OCI-LY3 (cell line): ENCODE measurements at regions not wholly inside any gene's neighbourhood (a gene's known extent, or its start where the extent isn't known, plus 50 kb on each side); places are given as distances from the start of the nearest gene placed in this dataset.

Source experiments
- H2AFZ ChIP-seq: fragments of 200-600, 300-600 bp; shearing (Covaris generic); 2 replicates; pipeline ENCODE4 v1.6.0; 2014; ENCODE audit warnings: antibody characterized with exemption, low read depth, low read length
- H3K27ac ChIP-seq: fragments of 200-600, 300-600 bp; sonication (generic); 2 replicates; pipeline ENCODE4 v1.5.1; 2014; ENCODE audit warnings: mild to moderate bottlenecking, low read length, moderate library complexity, mixed read lengths
- H3K27me3 ChIP-seq: fragments of 200-600, 300-600 bp; sonication (generic); 2 replicates; pipeline ENCODE4 v1.6.1; 2014; ENCODE audit warnings: low read depth, low read length, mixed read lengths
- H3K36me3 ChIP-seq: fragments of 200-600, 300-600 bp; sonication (generic); replicated peaks from 2 replicates; pipeline ENCODE3; 2014; ENCODE audit warnings: low read depth, low read length, mixed read lengths
- H3K4me1 ChIP-seq: fragments of 300-600, 200-600 bp; sonication (generic); 2 replicates; pipeline ENCODE4 v1.6.1; 2014; ENCODE audit warnings: low read length, mixed read lengths
- H3K4me2 ChIP-seq: fragments of 200-600, 300-600 bp; sonication (generic); 2 replicates; pipeline ENCODE4 v1.6.1; 2014; ENCODE audit warnings: low read length, mixed read lengths
- H3K4me3 ChIP-seq: fragments of 300-600, 200-600 bp; sonication (generic); 2 replicates; pipeline ENCODE4 v1.5.1; 2014; ENCODE audit warnings: antibody characterized with exemption, mild to moderate bottlenecking, low read length, moderate library complexity
- H3K79me2 ChIP-seq: fragments of 300-600, 200-600 bp; shearing (Covaris generic); 2 replicates; pipeline ENCODE4 v1.6.1; 2014; ENCODE audit warnings: mild to moderate bottlenecking, low read length, mixed read lengths
- H3K9ac ChIP-seq: fragments of 300-600, 200-600 bp; shearing (Covaris generic); 2 replicates; pipeline ENCODE4 v1.6.0; 2014; ENCODE audit warnings: mild to moderate bottlenecking, low read length, moderate library complexity
- H3K9me3 ChIP-seq: fragments of 200-600, 300-600 bp; shearing (Covaris generic); 2 replicates; pipeline ENCODE4 v1.6.1; 2014; ENCODE audit warnings: low read length, mixed read lengths; ENCODE audit not compliant: insufficient read depth
- H4K20me1 ChIP-seq: fragments of 200-600, 300-600 bp; sonication (generic); 2 replicates; pipeline ENCODE4 v1.6.1; 2016; ENCODE audit warnings: low read length, mixed read lengths; ENCODE audit not compliant: insufficient read depth
- EZH2phosphoT487 ChIP-seq: fragments of 200-600 bp; shearing (Covaris generic); IDR thresholded peaks from 2 replicates; pipeline ENCODE4 v1.6.1; 2018; ENCODE audit warnings: antibody characterized with exemption, mixed run types, low read depth
- TF ChIP-seq, protein P1 (sequence below): fragments of 200-600, 300-600 bp; sonication (generic); IDR thresholded peaks from 2 replicates; pipeline ENCODE4 v1.5.1; 2014; ENCODE audit warnings: antibody characterized with exemption, low read length, low read depth

DNA sequence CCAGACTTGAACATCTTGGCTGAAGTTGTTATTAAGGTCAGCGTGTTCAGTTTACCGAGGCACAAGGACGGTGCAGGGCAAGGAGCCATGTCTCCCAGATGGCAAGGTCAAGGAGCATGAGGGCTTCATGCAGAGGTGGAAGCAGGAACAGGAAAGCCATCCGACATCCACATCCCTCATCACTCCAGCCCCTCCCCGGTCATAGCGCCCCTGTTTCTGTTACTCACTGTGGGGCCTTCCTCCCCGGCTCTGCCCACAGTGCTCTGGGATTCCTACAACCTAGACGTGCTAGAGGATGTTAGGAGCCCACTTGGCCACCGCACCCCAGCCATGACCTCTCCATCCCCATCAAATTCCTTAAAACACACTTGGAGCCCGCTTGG is 146.7 kb downstream of the TTLL2 start:
- no peaks in the 10 kb centered on the region for H3K27me3 ChIP-seq
- no peaks in the 10 kb centered on the region for H3K9me3 ChIP-seq
- no peak overlapping the region for H3K27ac ChIP-seq
- H3K4me1 ChIP-seq = no peaks in the 10 kb centered on the region
- H3K36me3 ChIP-seq = no peaks in the 10 kb centered on the region
- no peak overlapping the region for H3K9ac ChIP-seq
- TF ChIP-seq EZH2phosphoT487 = no peak
- TF ChIP-seq, protein P1, sequence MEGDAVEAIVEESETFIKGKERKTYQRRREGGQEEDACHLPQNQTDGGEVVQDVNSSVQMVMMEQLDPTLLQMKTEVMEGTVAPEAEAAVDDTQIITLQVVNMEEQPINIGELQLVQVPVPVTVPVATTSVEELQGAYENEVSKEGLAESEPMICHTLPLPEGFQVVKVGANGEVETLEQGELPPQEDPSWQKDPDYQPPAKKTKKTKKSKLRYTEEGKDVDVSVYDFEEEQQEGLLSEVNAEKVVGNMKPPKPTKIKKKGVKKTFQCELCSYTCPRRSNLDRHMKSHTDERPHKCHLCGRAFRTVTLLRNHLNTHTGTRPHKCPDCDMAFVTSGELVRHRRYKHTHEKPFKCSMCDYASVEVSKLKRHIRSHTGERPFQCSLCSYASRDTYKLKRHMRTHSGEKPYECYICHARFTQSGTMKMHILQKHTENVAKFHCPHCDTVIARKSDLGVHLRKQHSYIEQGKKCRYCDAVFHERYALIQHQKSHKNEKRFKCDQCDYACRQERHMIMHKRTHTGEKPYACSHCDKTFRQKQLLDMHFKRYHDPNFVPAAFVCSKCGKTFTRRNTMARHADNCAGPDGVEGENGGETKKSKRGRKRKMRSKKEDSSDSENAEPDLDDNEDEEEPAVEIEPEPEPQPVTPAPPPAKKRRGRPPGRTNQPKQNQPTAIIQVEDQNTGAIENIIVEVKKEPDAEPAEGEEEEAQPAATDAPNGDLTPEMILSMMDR = no peak
- H3K4me2 ChIP-seq = no peak overlapping the region
- no peak overlapping the region for H2AFZ ChIP-seq
- H3K79me2 ChIP-seq = no peaks in the 10 kb centered on the region
- no peak overlapping the region for H3K4me3 ChIP-seq
- H4K20me1 ChIP-seq = no peaks in the 10 kb centered on the region

DNA sequence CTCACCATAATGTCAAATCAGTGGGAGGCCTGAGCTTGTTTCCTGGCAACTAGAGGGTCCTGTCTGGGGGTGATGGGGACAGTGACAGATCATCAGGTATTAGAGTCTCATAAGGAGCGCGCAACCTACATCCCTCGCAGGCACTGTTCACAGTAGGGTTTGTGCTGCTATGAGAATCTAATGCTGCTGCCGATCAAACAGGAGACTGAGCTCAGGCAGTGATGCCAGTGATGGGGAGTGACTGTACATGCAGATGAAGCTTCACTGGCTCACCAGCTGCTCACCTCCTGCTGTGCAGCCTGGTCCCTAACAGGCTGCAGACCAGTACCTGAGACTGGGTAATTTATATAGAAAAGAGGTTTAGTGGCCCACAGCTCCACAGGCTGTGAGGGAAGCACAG is 147.3 kb downstream of the TTLL2 start:
- Histone ChIP-seq H3K4me2 (no peak overlapping the region), H3K4me3 (no peak overlapping the region), H3K9ac (no peak overlapping the region), H3K9me3 (no peaks in the 10 kb centered on the region), H3K79me2 (no peaks in the 10 kb centered on the region), H2AFZ (no peak overlapping the region), H3K36me3 (no peaks in the 10 kb centered on the region), H3K27me3 (no peaks in the 10 kb centered on the region), H3K27ac (no peak overlapping the region), H3K4me1 (no peaks in the 10 kb centered on the region), H4K20me1 (no peaks in the 10 kb centered on the region)
- TF ChIP-seq, protein P1 = no peak
- TF ChIP-seq EZH2phosphoT487 = no peak

DNA sequence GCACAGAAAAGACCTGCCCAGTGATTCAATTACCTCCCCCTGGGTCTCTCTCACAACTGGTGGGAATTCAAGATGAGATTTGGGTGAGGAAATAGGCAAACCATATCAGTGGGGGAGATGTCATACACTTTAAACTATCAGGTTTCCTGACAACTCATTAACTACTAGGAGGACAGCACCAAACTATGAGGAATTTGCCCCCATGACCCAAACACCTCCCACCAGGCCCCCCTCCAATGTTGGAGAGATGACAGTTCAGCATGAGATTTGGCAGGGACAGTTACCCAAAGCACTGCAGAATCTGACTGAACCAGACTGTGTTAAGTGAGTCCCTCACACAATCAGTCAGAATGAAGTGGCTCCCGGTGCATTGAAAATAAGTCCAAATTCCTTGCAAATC is 148.0 kb downstream of the TTLL2 start:
- Histone ChIP-seq H3K9ac (no peak overlapping the region), H3K4me3 (no peak overlapping the region), H3K4me1 (no peaks in the 10 kb centered on the region), H3K79me2 (no peaks in the 10 kb centered on the region), H3K4me2 (no peak overlapping the region), H2AFZ (no peak overlapping the region), H3K27me3 (no peaks in the 10 kb centered on the region), H3K27ac (no peak overlapping the region), H4K20me1 (no peaks in the 10 kb centered on the region), H3K9me3 (no peaks in the 10 kb centered on the region), H3K36me3 (no peaks in the 10 kb centered on the region)
- TF ChIP-seq EZH2phosphoT487 = no peak
- TF ChIP-seq, protein P1 = no peak

DNA sequence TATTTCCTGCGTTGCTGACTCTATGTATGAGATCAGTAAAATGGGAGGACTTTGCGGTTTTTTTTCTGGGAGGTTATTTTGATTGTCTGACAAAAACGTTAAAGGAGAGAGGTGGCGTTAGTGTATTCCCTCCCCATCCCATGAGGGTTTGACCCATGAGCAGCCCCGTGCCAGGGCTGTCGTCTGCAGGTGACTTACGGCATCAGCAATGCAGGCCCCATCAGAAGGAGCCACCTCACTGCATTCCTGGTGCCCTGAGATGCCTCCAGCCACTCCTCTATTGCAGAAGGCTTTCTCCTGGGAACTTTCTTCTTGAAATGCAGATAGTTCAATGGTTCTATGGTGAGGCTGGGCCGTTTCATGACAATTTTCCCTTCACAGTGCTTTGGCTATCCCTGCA is 149.3 kb downstream of the TTLL2 start:
- no peaks in the 10 kb centered on the region for H3K9me3 ChIP-seq

More for the DNA sequence above, 149.3 kb downstream of the TTLL2 start:
- H3K4me3 ChIP-seq = no peak overlapping the region
- H3K4me1 ChIP-seq = no peaks in the 10 kb centered on the region
- no peak overlapping the region for H3K4me2 ChIP-seq
- H3K27me3 ChIP-seq = peaks cover 5% of the 10 kb centered on the region
- H3K27ac ChIP-seq = no peak overlapping the region
- H3K36me3 ChIP-seq = no peaks in the 10 kb centered on the region
- TF ChIP-seq, protein P1 = no peak
- TF ChIP-seq EZH2phosphoT487 = no peak
- H3K79me2 ChIP-seq = no peaks in the 10 kb centered on the region
- no peak overlapping the region for H2AFZ ChIP-seq
- no peaks in the 10 kb centered on the region for H4K20me1 ChIP-seq
- H3K9ac ChIP-seq = no peak overlapping the region
